Ramos (cell line): ENCODE measurements at regions not wholly inside any gene's neighbourhood (a gene's known extent, or its start where the extent isn't known, plus 50 kb on each side); places are given as distances from the start of the nearest gene placed in this dataset.
"Not testable (repeated sequence)": the region's sequence is repeated elsewhere in the genome, so short reads cannot be mapped to it uniquely, and the experiment has no call there.

ENCODE experiments used
- in situ Hi-C: fragments of 300-500 bp; cut with MboI; formaldehyde crosslinking; loops from one replicate; pipeline ENCODE4 v1.14.3; 2022; ENCODE audit warnings: low sequenced_read_pairs; ENCODE audit not compliant: unreplicated experiment

DNA sequence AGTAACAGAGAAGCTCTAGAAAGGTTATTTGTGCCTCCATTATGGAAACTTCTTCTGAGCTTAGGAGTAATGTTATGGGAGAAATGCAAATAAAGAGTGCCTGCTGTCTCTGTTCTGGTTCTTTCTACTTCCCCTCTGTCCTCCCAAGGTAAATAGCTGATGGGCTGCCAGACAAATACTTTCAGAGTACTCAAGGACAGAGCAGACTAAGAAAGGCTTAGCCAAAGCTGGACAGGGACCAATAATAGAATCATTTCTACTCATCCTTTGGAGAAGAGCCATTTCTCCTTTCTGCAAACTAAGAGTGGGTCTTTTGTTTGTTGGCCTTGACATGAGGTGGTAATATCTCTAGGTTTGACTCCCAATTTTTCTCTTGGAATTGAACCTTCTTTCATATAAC lies 136.1 kb downstream of the MID1IP1 start:
- in situ Hi-C loops = no loop called here

- in situ Hi-C loops = no loop called here
These were observed 136.7 kb downstream of the MID1IP1 start for GRCh38 chrX:38937926-38938325.

GRCh38 chrX:38939067-38939466 lies 137.8 kb downstream of the MID1IP1 start:
- in situ Hi-C loops = no loop called here

GRCh38 chrX:38940547-38940946 lies 139.3 kb downstream of the MID1IP1 start:
- in situ Hi-C loops = no loop called here

GRCh38 chrX:38941675-38942074 lies 140.4 kb downstream of the MID1IP1 start:
- in situ Hi-C loops = no loop called here

GRCh38 chrX:38943120-38943519 lies 141.9 kb downstream of the MID1IP1 start:
- in situ Hi-C loops = no loop called here

- in situ Hi-C loops = no loop called here
These were observed 146.8 kb downstream of the MID1IP1 start for GRCh38 chrX:38948046-38948445.

- in situ Hi-C loops = no loop called here
These were observed 153.3 kb downstream of the MID1IP1 start for GRCh38 chrX:38954520-38954919.

- in situ Hi-C loops = no loop called here
These were observed 158.5 kb downstream of the MID1IP1 start for GRCh38 chrX:38959736-38960135.

DNA sequence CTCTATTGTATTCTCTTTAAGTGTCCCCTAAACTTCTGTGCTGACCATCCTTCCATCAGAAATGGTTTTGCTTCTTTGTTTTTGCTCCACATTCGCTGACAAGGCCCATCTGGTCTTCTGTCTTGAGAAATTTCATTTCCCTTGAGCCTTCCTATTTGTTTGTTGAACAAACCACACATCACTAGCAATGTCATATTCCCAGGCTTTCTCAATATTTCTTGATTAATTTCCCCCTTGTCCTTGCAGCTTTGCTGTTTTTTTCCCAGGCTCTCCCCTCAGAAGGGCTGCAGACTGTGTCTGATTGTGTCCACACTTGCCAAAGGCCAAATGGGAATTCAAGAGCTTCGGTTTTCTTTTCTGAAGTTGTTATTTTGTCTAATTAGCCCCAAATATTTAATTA lies 158.9 kb downstream of the MID1IP1 start:
- in situ Hi-C loops = no loop called here

DNA sequence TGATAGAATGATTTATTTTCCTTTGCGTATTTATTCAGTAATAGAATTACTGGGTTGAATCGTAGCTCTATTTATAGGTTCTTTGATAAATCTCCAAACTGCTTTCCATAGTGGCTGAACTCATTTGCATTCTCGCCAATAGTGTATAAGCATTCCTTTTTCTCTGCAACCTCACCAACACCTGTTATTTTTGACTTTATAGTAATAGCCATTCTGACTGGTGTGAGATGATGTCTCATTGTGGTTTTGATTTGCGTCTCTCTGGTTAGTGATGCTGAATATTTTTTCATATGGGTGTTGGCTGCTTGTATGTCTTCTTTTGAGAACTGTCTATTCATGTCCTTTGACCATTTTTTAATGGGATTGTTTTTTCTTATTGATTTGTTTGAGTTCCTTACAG lies 160.7 kb downstream of the MID1IP1 start:
- in situ Hi-C loops = no loop called here

DNA sequence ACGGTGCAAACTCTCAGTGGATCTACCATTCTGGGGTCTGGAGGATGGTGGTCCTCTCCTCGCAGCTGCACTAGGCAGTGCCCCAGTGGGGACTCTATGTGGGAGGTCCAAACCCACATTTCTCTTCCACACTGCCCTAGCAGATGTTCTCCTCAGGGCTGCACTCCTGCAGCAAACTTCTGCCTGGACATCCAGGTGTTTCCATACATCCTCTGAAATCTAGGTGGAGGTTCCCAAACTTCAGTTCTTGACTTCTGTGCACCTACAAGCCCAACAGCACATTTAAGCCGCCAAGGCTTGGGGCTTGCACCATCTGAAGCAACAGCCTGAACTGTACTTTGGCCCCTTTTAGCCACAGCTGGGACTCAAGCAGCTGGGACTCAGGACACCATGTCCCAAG lies 162.0 kb downstream of the MID1IP1 start:
- in situ Hi-C loops = not testable (repeated sequence)

DNA sequence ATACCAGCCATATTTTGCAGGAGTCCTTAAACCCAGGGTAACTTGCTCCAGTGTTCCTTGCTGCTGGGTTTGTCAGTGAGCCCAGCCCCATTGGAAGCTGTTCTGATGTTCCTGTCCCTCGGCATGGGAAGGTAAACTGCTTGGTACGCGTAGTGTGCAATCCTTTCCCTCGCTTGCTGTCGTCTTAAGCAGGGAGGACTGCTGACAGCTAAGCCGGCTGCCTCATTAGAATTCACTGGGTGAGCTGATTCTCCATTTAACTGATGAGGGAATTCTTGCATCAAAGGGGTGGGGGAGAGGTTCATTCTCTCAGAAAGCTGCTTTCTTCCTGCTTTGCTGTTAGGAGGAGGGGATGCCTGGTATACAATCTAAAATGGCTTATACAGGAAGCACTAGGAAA lies 164.6 kb downstream of the MID1IP1 start:
- in situ Hi-C loops = no loop called here

- in situ Hi-C loops = no loop called here
These were observed 167.3 kb downstream of the MID1IP1 start for GRCh38 chrX:38968344-38969216.

- in situ Hi-C loops = no loop called here
These were observed 168.8 kb downstream of the MID1IP1 start for GRCh38 chrX:38970074-38970473.

GRCh38 chrX:38970845-38971244 lies 169.6 kb downstream of the MID1IP1 start:
- in situ Hi-C loops = no loop called here

- in situ Hi-C loops = no loop called here
These were observed 172.1 kb downstream of the MID1IP1 start for GRCh38 chrX:38973322-38973721.

DNA sequence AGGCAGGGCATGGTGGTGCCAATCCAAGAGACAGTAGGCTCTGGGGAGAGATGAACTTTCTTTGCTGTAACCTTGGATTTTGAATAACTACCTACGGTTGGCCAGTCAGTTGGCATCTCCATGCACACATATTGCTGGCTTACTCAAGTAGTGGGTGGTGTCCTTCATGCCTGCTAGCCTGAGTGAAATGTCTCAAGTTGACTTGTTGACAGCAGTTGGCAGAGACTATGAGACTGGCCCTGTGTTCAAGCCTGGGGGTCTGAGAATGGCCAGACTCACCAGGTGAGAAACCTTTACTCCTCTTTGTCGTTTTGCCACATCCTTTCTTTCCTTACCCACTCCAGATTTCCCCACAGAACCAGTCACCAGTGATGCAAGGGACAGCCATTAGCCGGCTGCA lies 173.3 kb downstream of the MID1IP1 start:
- in situ Hi-C loops = no loop called here

- in situ Hi-C loops = loop anchor here (25.0 kb wide), 1 partner anchor 188 kb away; no protein-coding TSS in a partner anchor
These were observed 174.2 kb downstream of the MID1IP1 start for GRCh38 chrX:38975368-38975942.

DNA sequence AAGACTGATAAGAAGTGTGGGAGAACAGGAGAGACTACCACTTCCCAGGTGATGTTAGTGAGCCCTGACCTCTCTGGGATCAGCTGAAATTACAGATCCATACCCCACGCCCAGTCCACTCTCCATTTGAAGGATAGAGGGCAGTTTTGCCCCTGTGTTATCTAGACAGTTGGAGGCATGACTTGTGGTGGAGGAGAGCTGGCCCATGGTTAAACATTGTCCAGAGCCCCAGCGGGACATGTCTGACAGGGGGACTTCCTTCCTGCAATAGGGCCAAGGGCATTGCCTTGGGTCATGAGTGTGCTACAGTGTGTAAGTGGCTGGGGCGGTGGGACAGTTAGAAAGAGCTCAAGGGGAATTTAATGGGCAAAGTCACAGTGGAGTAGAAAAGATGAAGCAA lies 181.1 kb downstream of the MID1IP1 start:
- in situ Hi-C loops = loop anchor here (25.0 kb wide), 1 partner anchor 195 kb away; no protein-coding TSS in a partner anchor

DNA sequence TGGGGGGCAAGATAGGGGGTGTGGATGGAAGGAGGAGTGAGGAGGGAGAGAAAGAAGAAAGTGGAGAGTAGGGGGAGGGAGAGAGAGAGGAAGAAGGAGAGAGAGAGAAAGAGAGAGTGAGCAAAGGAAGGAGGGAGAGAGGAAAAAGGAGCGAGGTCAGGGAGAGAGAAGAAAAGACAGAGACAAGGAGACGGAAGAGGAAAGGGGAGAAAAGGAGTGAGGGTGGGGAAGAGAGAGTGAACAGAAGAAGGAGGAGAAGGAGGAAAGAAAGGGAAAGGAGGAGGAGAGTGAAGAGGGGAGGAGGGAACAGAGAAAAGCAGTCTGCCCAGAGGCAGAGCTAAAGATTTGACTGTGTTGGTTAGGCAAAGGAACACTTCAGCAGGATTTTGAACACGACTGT lies 181.6 kb downstream of the MID1IP1 start:
- in situ Hi-C loops = loop anchor here (25.0 kb wide), 1 partner anchor 196 kb away; no protein-coding TSS in a partner anchor

DNA sequence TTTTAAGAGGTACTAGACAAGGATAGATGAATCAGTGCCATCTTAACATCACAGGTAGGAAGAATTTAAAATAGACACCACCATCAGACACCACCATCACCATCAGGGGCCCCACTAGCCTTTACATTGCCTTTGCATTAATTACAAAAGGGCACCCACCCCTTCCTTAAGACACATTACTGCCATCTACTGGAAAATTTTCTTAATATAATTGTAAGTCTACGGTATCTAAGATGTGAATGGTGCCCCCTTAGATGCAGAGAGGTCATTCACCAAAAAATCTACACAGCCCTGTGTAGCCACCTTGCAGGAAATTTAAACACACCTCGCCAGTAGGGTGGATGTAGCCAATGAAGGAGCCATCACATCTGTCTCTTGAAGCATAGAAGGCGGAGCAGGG lies 184.1 kb downstream of the MID1IP1 start:
- in situ Hi-C loops = loop anchor here (25.0 kb wide), 1 partner anchor 198 kb away; no protein-coding TSS in a partner anchor
